Upper lobe of left lung (tissue), 6 donors: ENCODE measurements at regions not wholly inside any gene's neighbourhood (a gene's known extent, or its start where the extent isn't known, plus 50 kb on each side); places are given as distances from the start of the nearest gene placed in this dataset.

Source experiments
- ATAC-seq, 2 donors: fragments of 200-7000 bp; cut with Tn5 transposase; one replicate each; pipeline ENCODE4 v1.9.1; 2022; ENCODE audit warnings: mild to moderate bottlenecking in 2 of 2, moderate library complexity in 2 of 2; ENCODE audit not compliant: low FRiP score in 2 of 2
- DNase-seq, 2 donors: peaks; one replicate each; pipeline ENCODE4 v3.0.0-alpha.2; 2019 to 2020
- H3K27ac ChIP-seq, 4 donors: fragments of 200-600 bp; sonication (generic); one replicate each; pipeline ENCODE4 v1.5.1; 2016 to 2019
- H3K27me3 ChIP-seq, 4 donors: fragments of 200-600 bp; sonication (generic); one replicate each; pipeline ENCODE4 v1.5.1; 2017 to 2019
- H3K36me3 ChIP-seq, 4 donors: fragments of 200-600 bp; sonication (generic); one replicate each; pipeline ENCODE4 v1.5.1; 2016 to 2019
- H3K4me1 ChIP-seq, 4 donors: fragments of 200-600 bp; sonication (generic); one replicate each; pipeline ENCODE4 v1.5.1; 2018 to 2019
- H3K4me3 ChIP-seq, 4 donors: fragments of 200-600 bp; sonication (generic); one replicate each; pipeline ENCODE4 v1.5.1; 2017 to 2019; ENCODE audit warnings: mild to moderate bottlenecking in 2 of 4, moderate library complexity in 1 of 4
- H3K9me3 ChIP-seq, 4 donors: fragments of 200-600 bp; sonication (generic); one replicate each; pipeline ENCODE4 v1.5.1; 2018 to 2019
- CTCF ChIP-seq, 6 experiments: fragments of 450-650 bp in 4 of 6; fragments of 200-600 bp in 2 of 6; sonication (generic) in 2 of 6; IDR thresholded peaks; one replicate each; pipeline ENCODE4 v1.5.1; 2016 to 2019; ENCODE audit warnings: antibody characterized with exemption in 6 of 6
- EP300 ChIP-seq, 4 donors: sonication (generic); formaldehyde crosslinking; IDR thresholded peaks; one replicate each; pipeline ENCODE4 v1.5.1; 2017; ENCODE audit warnings: antibody characterized with exemption in 4 of 4, control low read depth in 2 of 4
- POLR2A ChIP-seq, 4 donors: fragments of 450-650 bp; IDR thresholded peaks; one replicate each; pipeline ENCODE4 v1.5.1; 2016 to 2017; ENCODE audit warnings: antibody characterized with exemption in 4 of 4, mild to moderate bottlenecking in 2 of 4
- POLR2AphosphoS5 ChIP-seq, 2 donors: sonication (generic); formaldehyde crosslinking; IDR thresholded peaks; one replicate each; pipeline ENCODE4 v1.5.1; 2017; ENCODE audit warnings: antibody characterized with exemption in 2 of 2
- WGBS, 2 donors: methylation state at CpG; one replicate each; pipeline ENCODE4 v1.1.5; 2017 to 2018; 5-methylcytosine and 5-hydroxymethylcytosine counted together
- donor health status: DM: no; HTN: no; CAD: no; lungs with moderate emphysema.
- donor health status: DM: no; HTN: yes; CAD: no; lungs with severe emphysema.

GRCh38 chr2:12498286-12498685, 218.4 kb upstream of the TRIB2 start:
- H3K27ac ChIP-seq, result no peak overlapping the region
- peaks cover 15 to 19% (median 16%) of the 10 kb centered on the region in 4 donors for H3K4me1 ChIP-seq
- no peaks in the 10 kb centered on the region for H3K27me3 ChIP-seq
- H3K36me3 ChIP-seq, result no peaks in the 10 kb centered on the region
- no peaks in the 10 kb centered on the region for H3K9me3 ChIP-seq
- DNase-seq, result no peak
- H3K4me3 ChIP-seq, result no peak overlapping the region
- no peak for ATAC-seq
- WGBS, 2 donors, result 73 to 80% methylated on average over 3 of the region's 3 CpGs
- TF ChIP-seq POLR2AphosphoS5 (IDR thresholded peaks at IDR 0.05) (no peak), EP300 (IDR thresholded peaks at IDR 0.05) (no peak), POLR2A (IDR thresholded peaks at IDR 0.05) (no peak), CTCF (IDR thresholded peaks at IDR 0.05) (no peak)

GRCh38 chr2:12498704-12499103, 218.0 kb upstream of the TRIB2 start:
- WGBS, 2 donors, result 93 to 97% methylated on average over 1 of the region's 1 CpG
- no peak for TF ChIP-seq CTCF (IDR thresholded peaks at IDR 0.05)
- no peak for TF ChIP-seq POLR2AphosphoS5 (IDR thresholded peaks at IDR 0.05)
- no peak for TF ChIP-seq EP300 (IDR thresholded peaks at IDR 0.05)
- TF ChIP-seq POLR2A (IDR thresholded peaks at IDR 0.05), result no peak
- no peaks in the 10 kb centered on the region for H3K36me3 ChIP-seq
- H3K4me1 ChIP-seq, result peaks cover 15 to 19% (median 16%) of the 10 kb centered on the region in 4 donors
- no peak overlapping the region for H3K4me3 ChIP-seq
- DNase-seq (no peak), ATAC-seq (no peak)
- H3K9me3 ChIP-seq, result no peaks in the 10 kb centered on the region
- H3K27ac ChIP-seq, result no peak overlapping the region
- H3K27me3 ChIP-seq, result no peaks in the 10 kb centered on the region

GRCh38 chr2:12500899-12501298, 215.8 kb upstream of the TRIB2 start:
- H3K27me3 ChIP-seq, result no peaks in the 10 kb centered on the region
- WGBS, 2 donors, result 66 to 77% methylated on average over 1 of the region's 1 CpG
- H3K4me3 ChIP-seq, result no peak overlapping the region
- ATAC-seq (no peak), DNase-seq (no peak)
- H3K36me3 ChIP-seq, result no peaks in the 10 kb centered on the region
- H3K9me3 ChIP-seq, result no peaks in the 10 kb centered on the region
- peak overlapping the region; percentile 52 to 81 (median 65) for H3K27ac ChIP-seq
- TF ChIP-seq POLR2AphosphoS5 (IDR thresholded peaks at IDR 0.05) (no peak), POLR2A (IDR thresholded peaks at IDR 0.05) (no peak), EP300 (IDR thresholded peaks at IDR 0.05) (no peak), CTCF (IDR thresholded peaks at IDR 0.05) (no peak)
- H3K4me1 ChIP-seq, result peaks cover 15 to 19% (median 16%) of the 10 kb centered on the region in 4 donors

GRCh38 chr2:12501469-12502158, 215.1 kb upstream of the TRIB2 start:
- H3K4me1 ChIP-seq, result peaks cover 15 to 19% (median 16%) of the 10 kb centered on the region in 4 donors
- H3K4me3 ChIP-seq, result no peak overlapping the region
- H3K36me3 ChIP-seq, result no peaks in the 10 kb centered on the region
- 40 to 48% methylated on average over 4 of the region's 4 CpGs for whole genome bisulfite sequencing, 2 donors
- peak in 1 of 2 donors; percentile 60 for DNase-seq
- no peaks in the 10 kb centered on the region for H3K27me3 ChIP-seq
- no peaks in the 10 kb centered on the region for H3K9me3 ChIP-seq
- TF ChIP-seq POLR2A (IDR thresholded peaks at IDR 0.05) (no peak), CTCF (IDR thresholded peaks at IDR 0.05) (no peak), EP300 (IDR thresholded peaks at IDR 0.05) (peak in 3 of 4 donors; percentile 27 to 79 (median 31)), POLR2AphosphoS5 (IDR thresholded peaks at IDR 0.05) (peak; percentile 19 to 69)
- peak; percentile 69 to 71 for ATAC-seq
- peak overlapping the region; percentile 18 to 82 (median 54) for H3K27ac ChIP-seq

GRCh38 chr2:12502759-12503158, 214.0 kb upstream of the TRIB2 start:
- H3K9me3 ChIP-seq, result no peaks in the 10 kb centered on the region
- TF ChIP-seq POLR2AphosphoS5 (IDR thresholded peaks at IDR 0.05) (no peak), EP300 (IDR thresholded peaks at IDR 0.05) (no peak), CTCF (IDR thresholded peaks at IDR 0.05) (no peak), POLR2A (IDR thresholded peaks at IDR 0.05) (no peak)
- ATAC-seq (no peak), DNase-seq (no peak)
- H3K4me3 ChIP-seq, result no peak overlapping the region
- peak overlapping the region in 3 of 4 donors; percentile 11 to 82 (median 52) for H3K27ac ChIP-seq
- H3K27me3 ChIP-seq, result no peaks in the 10 kb centered on the region
- no peaks in the 10 kb centered on the region for H3K36me3 ChIP-seq
- WGBS, 2 donors, result 61 to 84% methylated on average over 6 of the region's 6 CpGs
- H3K4me1 ChIP-seq, result peaks cover 15 to 19% (median 17%) of the 10 kb centered on the region in 4 donors
